ENCODE measurements at regions not wholly inside any gene's neighbourhood (a gene's known extent, or its start where the extent isn't known, plus 50 kb on each side); places are given as distances from the start of the nearest gene placed in this dataset.

DNA sequence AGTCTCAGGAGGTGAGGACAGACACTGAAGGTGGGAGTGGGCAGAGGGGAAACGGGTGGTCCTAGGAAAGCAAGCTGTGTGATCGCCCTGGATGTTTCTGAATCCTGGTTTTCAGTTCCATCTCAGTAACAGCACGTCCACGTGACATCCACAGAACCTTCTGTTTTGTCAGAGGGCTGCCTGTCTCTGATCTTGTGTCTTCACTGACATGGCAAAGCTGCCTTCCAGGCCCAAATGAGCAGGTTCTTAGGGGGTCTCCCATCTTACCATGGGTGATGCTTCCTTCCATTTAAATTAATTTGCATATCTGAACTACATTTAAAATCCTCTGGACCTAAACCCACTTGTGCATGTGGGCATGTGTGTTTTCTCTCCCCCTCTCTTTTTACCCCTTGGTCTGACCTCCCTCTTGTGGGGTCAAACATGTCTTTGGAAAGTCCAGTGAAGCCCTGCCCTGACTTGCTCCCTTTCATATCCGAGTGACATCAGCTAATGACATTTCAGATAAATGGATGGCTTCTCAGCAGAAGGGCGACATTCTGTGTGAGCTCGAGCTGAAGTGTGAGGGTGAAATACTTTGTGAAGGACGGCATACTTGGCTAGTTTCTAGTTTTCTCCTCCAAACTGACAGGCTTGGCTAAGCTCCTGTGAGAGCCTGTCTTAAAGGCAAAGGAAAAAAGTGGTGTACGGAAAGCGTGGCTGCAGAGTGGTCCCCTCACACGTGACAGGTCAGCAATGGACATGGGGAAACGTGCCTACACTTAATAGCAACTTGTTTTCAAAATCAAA, 204.8 kb upstream of the S1PR3 start:
- 54 to 55% methylated on average over 12 of the region's 12 CpGs for WGBS, 2 donors
- TF ChIP-seq, protein P1, sequence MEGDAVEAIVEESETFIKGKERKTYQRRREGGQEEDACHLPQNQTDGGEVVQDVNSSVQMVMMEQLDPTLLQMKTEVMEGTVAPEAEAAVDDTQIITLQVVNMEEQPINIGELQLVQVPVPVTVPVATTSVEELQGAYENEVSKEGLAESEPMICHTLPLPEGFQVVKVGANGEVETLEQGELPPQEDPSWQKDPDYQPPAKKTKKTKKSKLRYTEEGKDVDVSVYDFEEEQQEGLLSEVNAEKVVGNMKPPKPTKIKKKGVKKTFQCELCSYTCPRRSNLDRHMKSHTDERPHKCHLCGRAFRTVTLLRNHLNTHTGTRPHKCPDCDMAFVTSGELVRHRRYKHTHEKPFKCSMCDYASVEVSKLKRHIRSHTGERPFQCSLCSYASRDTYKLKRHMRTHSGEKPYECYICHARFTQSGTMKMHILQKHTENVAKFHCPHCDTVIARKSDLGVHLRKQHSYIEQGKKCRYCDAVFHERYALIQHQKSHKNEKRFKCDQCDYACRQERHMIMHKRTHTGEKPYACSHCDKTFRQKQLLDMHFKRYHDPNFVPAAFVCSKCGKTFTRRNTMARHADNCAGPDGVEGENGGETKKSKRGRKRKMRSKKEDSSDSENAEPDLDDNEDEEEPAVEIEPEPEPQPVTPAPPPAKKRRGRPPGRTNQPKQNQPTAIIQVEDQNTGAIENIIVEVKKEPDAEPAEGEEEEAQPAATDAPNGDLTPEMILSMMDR (IDR thresholded peaks at IDR 0.05) = no peak
- TF ChIP-seq POLR2A (IDR thresholded peaks at IDR 0.05) = no peak
- intact Hi-C loops (cut with DNase I; ENCODE audit: low total_unique reads) = no loop called here
- peak in 1 of 2 donors; percentile 46 for DNase-seq (ENCODE audit: low spot score in 2 of 2)
- no peak overlapping the region for H3K4me3 ChIP-seq (ENCODE audit: low read depth, poor library complexity, severe bottlenecking)

DNA sequence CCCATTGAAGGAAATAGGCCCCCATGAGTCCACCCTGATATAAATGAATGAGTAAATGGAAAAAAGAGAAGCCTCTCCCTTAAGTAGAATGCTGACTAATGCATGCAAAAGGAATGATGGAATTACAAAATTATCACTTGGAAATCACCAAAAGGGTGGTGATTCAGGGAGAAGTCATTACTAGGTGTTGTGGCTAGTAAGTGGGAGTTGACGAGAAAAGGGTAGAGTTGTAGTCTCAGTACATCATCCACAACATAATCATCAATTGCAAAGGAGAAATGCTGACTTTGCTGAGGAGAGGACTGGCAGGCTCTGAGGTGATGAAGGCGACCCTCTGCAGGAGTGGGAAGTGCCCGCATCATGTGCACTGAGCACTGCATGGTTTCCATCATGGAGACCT, 201.5 kb upstream of the S1PR3 start:
- 87 to 88% methylated on average over 3 of the region's 3 CpGs for WGBS, 2 donors
- DNase-seq (ENCODE audit: low spot score in 2 of 2) = peak in 1 of 2 donors; percentile 5
- TF ChIP-seq, protein P1 (IDR thresholded peaks at IDR 0.05) = no peak
- no peak for TF ChIP-seq POLR2A (IDR thresholded peaks at IDR 0.05)
- H3K4me3 ChIP-seq (ENCODE audit: low read depth, poor library complexity, severe bottlenecking) = no peak overlapping the region
- intact Hi-C loops (cut with DNase I; ENCODE audit: low total_unique reads) = no loop called here

DNA sequence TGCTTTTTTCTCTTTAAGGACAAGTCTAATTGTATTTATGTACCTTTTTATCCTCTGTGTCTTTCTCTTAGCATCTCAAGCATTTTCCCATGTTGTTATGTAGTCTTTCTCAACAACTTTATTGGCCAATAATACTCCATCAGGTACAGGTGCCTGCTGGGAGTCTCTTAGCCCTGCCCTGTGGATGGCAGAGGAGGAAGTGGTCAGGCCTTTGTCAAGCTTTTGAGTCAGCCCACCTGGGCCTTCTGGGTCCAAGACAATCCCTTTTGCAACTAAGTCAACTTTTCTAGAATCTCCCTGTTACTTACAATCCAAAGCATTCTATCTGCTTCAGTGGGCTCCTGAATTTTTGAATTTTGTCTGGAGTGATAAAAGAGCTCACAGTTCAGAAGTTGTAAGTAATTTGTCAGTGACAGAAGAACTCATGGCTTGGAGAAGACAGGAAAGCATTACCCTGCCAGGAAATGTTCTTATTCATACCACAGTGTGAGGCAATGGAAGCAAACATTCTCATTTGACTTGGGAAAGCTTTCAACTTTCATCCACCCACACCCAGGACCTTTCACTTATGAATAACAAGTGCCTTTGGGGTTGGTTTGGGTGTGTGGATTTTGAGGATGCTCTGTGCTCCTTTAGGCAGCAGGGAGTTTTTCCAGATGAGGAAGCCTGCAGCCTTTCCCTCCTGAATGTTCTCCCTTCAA, 200.0 kb upstream of the S1PR3 start:
- no peak for TF ChIP-seq POLR2A (IDR thresholded peaks at IDR 0.05)
- TF ChIP-seq, protein P1 (IDR thresholded peaks at IDR 0.05) = no peak
- DNase-seq (ENCODE audit: low spot score in 2 of 2) = peak; percentile 54 to 76
- H3K4me3 ChIP-seq (ENCODE audit: low read depth, poor library complexity, severe bottlenecking) = no peak overlapping the region
- intact Hi-C loops (cut with DNase I; ENCODE audit: low total_unique reads) = no loop called here

DNA sequence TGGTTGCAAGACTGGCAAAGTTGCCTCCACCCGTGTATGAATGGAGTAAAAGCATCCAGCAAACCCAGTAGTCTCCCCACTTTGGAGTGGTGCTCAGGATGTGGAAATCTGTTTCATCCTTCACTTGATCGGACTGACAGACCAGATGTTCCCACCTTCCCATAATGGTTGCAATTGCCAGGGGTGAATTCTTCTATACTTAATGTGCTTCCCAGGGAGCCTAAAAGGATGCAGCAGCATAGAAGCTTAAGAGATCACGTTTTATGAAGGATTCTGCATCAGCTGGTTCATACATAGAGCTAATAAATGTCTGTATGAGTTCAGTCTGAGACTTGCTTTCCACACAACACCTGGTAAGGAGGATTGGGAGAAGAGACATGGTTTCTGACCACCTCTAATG, 198.8 kb upstream of the S1PR3 start:
- intact Hi-C loops (cut with DNase I; ENCODE audit: low total_unique reads) = no loop called here
- 88 to 94% methylated on average over 3 of the region's 3 CpGs for WGBS, 2 donors
- no peak for TF ChIP-seq POLR2A (IDR thresholded peaks at IDR 0.05)
- TF ChIP-seq, protein P1 (IDR thresholded peaks at IDR 0.05) = no peak
- DNase-seq (ENCODE audit: low spot score in 2 of 2) = peak in 1 of 2 donors; percentile 32
- no peak overlapping the region for H3K4me3 ChIP-seq (ENCODE audit: low read depth, poor library complexity, severe bottlenecking)

DNA sequence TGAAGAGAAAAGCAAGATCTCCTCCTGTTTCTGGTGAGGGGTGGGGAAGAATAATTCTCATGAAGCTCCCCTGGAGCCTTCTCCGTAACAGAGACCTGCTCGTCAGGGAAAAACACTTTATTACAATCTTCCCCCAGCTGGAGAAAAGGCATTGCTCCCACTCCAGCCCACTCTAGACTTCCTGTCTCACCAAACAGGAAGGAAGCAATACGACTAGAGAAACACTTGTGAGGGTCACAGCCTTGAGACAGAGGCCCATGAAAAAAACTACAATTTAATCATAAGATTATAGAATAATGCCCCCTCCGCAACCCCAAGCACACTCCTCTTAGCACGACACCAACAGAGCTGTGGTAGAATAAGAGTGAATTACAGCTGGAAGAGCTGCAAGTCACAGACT, 197.2 kb upstream of the S1PR3 start:
- H3K4me3 ChIP-seq (ENCODE audit: low read depth, poor library complexity, severe bottlenecking) = no peak overlapping the region
- WGBS, 2 donors = 63 to 69% methylated on average over 5 of the region's 5 CpGs
- intact Hi-C loops (cut with DNase I; ENCODE audit: low total_unique reads) = no loop called here
- no peak for TF ChIP-seq POLR2A (IDR thresholded peaks at IDR 0.05)
- TF ChIP-seq, protein P1 (IDR thresholded peaks at IDR 0.05) = no peak
- peak in 1 of 2 donors; percentile 21 for DNase-seq (ENCODE audit: low spot score in 2 of 2)

All from lower leg skin (tissue), 4 donors.